ENCODE measurements at regions not wholly inside any gene's neighbourhood (a gene's known extent, or its start where the extent isn't known, plus 50 kb on each side); places are given as distances from the start of the nearest gene placed in this dataset.

DNA sequence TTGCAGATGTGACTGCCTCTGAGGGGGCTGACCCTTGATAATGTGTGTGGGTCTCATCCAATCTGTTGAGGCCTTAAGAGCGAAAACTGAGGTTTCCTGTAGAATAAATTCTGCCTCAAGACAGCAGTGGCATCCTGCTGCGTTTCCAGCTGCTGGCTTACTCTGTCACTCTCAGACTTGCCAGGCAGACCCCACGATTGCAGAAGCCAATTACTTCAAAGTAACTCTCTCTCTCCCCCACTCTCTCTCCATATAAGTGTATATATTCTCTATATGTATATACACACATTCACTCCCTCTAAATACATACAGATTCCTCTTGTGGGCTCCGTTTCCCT, 152.5 kb upstream of the ALKAL2 start:
- Mint-ChIP-seq H3K9me3 (peaks cover 61% of the 10 kb centered on the region), H3K27ac (no peak overlapping the region), H3K36me3 (ENCODE audit: low read depth) (no peaks in the 10 kb centered on the region), H3K4me1 (ENCODE audit: low read depth) (no peaks in the 10 kb centered on the region), H3K27me3 (ENCODE audit: insufficient read depth) (peaks cover 2% of the 10 kb centered on the region; the same call in 1 of the 2 replicates), H3K4me3 (no peak overlapping the region)
- DNase-seq, result no peak
- TF ChIP-seq, protein P1, sequence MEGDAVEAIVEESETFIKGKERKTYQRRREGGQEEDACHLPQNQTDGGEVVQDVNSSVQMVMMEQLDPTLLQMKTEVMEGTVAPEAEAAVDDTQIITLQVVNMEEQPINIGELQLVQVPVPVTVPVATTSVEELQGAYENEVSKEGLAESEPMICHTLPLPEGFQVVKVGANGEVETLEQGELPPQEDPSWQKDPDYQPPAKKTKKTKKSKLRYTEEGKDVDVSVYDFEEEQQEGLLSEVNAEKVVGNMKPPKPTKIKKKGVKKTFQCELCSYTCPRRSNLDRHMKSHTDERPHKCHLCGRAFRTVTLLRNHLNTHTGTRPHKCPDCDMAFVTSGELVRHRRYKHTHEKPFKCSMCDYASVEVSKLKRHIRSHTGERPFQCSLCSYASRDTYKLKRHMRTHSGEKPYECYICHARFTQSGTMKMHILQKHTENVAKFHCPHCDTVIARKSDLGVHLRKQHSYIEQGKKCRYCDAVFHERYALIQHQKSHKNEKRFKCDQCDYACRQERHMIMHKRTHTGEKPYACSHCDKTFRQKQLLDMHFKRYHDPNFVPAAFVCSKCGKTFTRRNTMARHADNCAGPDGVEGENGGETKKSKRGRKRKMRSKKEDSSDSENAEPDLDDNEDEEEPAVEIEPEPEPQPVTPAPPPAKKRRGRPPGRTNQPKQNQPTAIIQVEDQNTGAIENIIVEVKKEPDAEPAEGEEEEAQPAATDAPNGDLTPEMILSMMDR (IDR thresholded peaks at IDR 0.05), result no peak

DNA sequence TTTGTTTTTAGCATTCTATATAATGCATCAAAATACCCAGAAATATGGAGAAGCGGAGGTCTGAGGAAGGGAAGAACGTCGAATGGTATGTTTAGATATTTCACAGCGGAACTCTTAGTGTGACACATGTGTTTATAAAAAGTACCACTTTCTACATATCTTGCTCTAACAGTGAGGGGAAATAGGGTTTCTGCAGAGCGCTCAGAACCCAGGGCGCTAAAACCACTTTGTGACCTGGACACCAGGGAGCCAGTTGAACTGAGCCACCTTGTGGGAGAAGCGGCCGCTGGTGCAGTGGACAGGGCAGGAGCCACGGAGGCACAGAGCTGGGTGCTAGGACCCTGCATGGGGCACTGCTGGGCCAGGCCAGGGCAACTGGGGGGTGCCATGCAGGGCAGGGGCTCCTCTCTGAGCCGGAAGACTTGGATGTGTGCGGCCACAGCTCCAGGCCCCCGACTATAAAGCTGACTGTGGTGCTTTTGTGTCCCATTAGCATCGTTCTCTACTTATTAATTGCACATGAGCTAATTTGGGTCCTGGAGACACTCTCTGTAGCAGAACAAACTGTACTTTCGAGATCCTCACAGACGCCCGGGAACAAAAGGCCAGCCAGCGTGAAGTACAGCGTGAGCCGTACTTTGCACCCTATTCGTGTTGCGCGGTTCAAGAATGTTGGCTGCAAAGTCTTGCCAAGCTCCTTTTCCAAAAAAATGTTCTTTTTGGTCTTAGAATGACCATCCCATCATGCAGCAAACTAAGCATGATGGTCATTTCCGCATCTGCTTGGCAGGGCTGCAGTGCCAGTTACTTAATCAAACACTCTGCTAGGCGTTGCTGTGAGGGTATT, 151.9 kb upstream of the ALKAL2 start:
- H3K36me3 Mint-ChIP-seq (ENCODE audit: low read depth), result no peaks in the 10 kb centered on the region
- TF ChIP-seq, protein P1 (IDR thresholded peaks at IDR 0.05), result no peak
- H3K9me3 Mint-ChIP-seq, result peaks cover 55% of the 10 kb centered on the region
- no peak overlapping the region for H3K4me3 Mint-ChIP-seq
- DNase-seq, result no peak
- H3K4me1 Mint-ChIP-seq (ENCODE audit: low read depth), result no peaks in the 10 kb centered on the region
- H3K27me3 Mint-ChIP-seq (ENCODE audit: insufficient read depth), result peaks cover 2% of the 10 kb centered on the region; the same call in 1 of the 2 replicates
- no peak overlapping the region for H3K27ac Mint-ChIP-seq

DNA sequence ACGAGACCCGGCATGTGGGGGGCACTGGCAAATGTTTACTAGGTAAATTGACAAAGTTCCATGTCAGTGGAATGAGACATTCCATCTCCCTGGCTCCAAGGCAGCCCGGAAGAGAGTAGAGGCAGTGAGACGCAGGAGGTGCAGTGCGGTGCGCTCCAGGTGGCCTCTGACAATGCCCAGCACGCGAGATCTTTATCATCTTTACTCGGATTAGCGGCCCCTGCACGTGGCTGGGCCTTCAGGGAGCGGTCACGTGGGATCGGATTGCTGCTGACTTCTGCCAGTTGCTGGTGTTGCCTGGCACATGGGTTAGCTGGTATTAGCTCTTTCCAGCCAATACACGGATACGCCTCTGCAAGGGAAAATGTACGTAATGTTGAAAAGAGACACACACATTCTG, 151.2 kb upstream of the ALKAL2 start:
- no peak overlapping the region for H3K27ac Mint-ChIP-seq
- no peak for DNase-seq
- peaks cover 48% of the 10 kb centered on the region for H3K9me3 Mint-ChIP-seq
- H3K4me1 Mint-ChIP-seq (ENCODE audit: low read depth), result no peaks in the 10 kb centered on the region
- no peak overlapping the region for H3K4me3 Mint-ChIP-seq
- H3K36me3 Mint-ChIP-seq (ENCODE audit: low read depth), result no peaks in the 10 kb centered on the region; the same call in 1 of the 2 replicates
- H3K27me3 Mint-ChIP-seq (ENCODE audit: insufficient read depth), result peaks cover 2% of the 10 kb centered on the region; the same call in 1 of the 2 replicates
- TF ChIP-seq, protein P1 (IDR thresholded peaks at IDR 0.05), result no peak

DNA sequence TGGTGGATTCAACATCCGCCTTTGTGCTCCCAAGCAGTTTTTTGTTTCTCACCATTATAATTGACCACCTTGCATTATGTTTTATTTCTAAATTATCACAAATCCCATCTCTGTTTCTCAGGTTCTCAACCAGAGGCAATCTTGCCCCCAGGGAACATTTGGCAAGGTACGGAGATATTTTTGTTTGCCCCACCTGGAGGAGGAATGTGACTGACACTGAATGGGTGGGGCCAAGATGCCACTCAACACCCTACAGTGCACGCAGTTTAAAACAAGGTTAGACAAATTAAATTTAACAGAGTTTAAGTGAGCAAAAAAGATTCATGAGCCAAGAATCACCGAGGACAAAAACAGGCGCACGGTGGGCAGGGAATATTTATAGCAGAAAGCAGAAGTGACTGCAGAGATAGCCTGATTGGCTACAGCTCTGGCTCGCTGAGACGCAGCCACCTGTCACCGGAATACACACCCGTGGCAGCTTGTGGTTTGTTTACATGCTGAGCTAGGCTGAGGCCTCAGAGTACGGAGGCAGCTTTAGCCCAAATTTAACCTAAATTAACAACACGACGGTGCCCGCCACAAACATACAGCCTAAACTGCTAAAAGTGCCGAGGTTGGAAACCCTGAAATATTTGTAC, 150.0 kb upstream of the ALKAL2 start:
- H3K9me3 Mint-ChIP-seq, result peaks cover 40% of the 10 kb centered on the region
- no peak overlapping the region for H3K4me3 Mint-ChIP-seq
- peaks cover 2% of the 10 kb centered on the region; the same call in 1 of the 2 replicates for H3K27me3 Mint-ChIP-seq (ENCODE audit: insufficient read depth)
- no peak overlapping the region for H3K27ac Mint-ChIP-seq
- no peaks in the 10 kb centered on the region for H3K4me1 Mint-ChIP-seq (ENCODE audit: low read depth)
- no peaks in the 10 kb centered on the region; the same call in 1 of the 2 replicates for H3K36me3 Mint-ChIP-seq (ENCODE audit: low read depth)
- no peak for DNase-seq
- TF ChIP-seq, protein P1 (IDR thresholded peaks at IDR 0.05), result no peak

DNA sequence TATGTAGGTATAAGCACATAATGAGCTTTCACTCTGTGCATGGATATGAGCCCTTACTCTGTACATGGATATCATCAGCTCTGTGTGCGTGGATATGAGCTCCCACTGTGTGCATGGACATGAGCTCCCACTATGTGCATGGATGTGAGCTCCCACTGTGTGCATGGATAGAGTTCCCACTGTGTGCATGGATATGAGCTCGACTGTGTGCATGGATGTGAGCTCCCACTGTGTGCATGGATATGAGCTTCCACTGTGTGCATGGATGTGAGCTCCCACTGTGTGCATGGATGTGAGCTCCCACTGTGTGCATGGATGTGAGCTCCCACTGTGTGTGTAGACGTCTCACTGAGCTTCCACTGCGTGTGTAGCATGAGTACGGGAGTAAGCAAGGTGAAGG, 149.3 kb upstream of the ALKAL2 start:
- no peak overlapping the region for H3K27ac Mint-ChIP-seq
- no peak overlapping the region for H3K4me3 Mint-ChIP-seq
- peaks cover 4% of the 10 kb centered on the region for H3K27me3 Mint-ChIP-seq (ENCODE audit: insufficient read depth)
- H3K36me3 Mint-ChIP-seq (ENCODE audit: low read depth), result no peaks in the 10 kb centered on the region; the same call in 1 of the 2 replicates
- TF ChIP-seq, protein P1 (IDR thresholded peaks at IDR 0.05), result no peak
- peaks cover 40% of the 10 kb centered on the region for H3K9me3 Mint-ChIP-seq
- no peaks in the 10 kb centered on the region for H3K4me1 Mint-ChIP-seq (ENCODE audit: low read depth)
- DNase-seq, result no peak

All from HFFc6 (cell line).